ENCODE measurements at regions not wholly inside any gene's neighbourhood (a gene's known extent, or its start where the extent isn't known, plus 50 kb on each side); places are given as distances from the start of the nearest gene placed in this dataset.

DNA sequence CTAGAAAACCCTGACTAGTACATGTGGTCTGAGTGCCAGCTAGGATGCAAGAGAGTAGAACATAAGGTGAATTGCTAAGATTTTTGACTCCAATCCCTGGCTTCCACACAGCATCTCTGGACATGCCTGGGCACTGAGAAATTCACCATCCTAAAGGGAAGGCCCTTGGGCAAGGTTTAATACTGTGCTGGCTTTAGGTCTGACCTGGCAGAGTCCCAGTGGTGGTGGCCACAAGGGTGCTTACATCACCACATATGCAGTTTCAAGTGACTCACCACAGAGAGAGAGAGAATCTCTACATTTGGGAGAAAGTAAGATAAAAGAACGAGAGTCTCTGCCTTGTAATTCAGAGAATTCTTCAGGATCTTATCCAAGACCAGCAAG lies 661.6 kb upstream of the C9orf72 start:
- Histone ChIP-seq H3K27ac (no peak overlapping the region), H3K36me3 (no peaks in the 10 kb centered on the region), H3K27me3 (no peaks in the 10 kb centered on the region), H3K9me3 (no peaks in the 10 kb centered on the region), H3K4me3 (replicated peaks in 1 of 3) (no peak overlapping the region), H3K4me1 (no peaks in the 10 kb centered on the region)
- intact Hi-C loops (cut with DNase I) = no loop called here
- DNase-seq = no peak
- WGBS, 2 donors = 50 to 59% methylated on average over 1 of the region's 1 CpG
- TF ChIP-seq CTCF (IDR thresholded peaks at IDR 0.05) (no peak), POLR2A (IDR thresholded peaks at IDR 0.05) (no peak)

- Histone ChIP-seq H3K27ac (no peak overlapping the region), H3K4me1 (peaks cover 4 to 8% of the 10 kb centered on the region in 2 donors), H3K9me3 (no peaks in the 10 kb centered on the region), H3K27me3 (no peaks in the 10 kb centered on the region), H3K36me3 (no peaks in the 10 kb centered on the region), H3K4me3 (replicated peaks in 1 of 3) (no peak overlapping the region)
- no peak for DNase-seq
- intact Hi-C loops (cut with DNase I) = no loop called here
- 28 to 36% methylated on average over 2 of the region's 2 CpGs for WGBS, 2 donors
- TF ChIP-seq POLR2A (IDR thresholded peaks at IDR 0.05) (no peak), CTCF (IDR thresholded peaks at IDR 0.05) (no peak)
Measured at GRCh38 chr9:28249424-28249823, 676.1 kb upstream of the C9orf72 start.

- Histone ChIP-seq H3K36me3 (no peaks in the 10 kb centered on the region), H3K27me3 (no peaks in the 10 kb centered on the region), H3K9me3 (no peaks in the 10 kb centered on the region), H3K27ac (no peak overlapping the region), H3K4me3 (replicated peaks in 1 of 3) (no peak overlapping the region), H3K4me1 (peaks cover 0 to 3% of the 10 kb centered on the region in 2 donors)
- intact Hi-C loops (cut with DNase I) = no loop called here
- WGBS, 2 donors = 88 to 89% methylated on average over 3 of the region's 3 CpGs
- no peak for DNase-seq
- TF ChIP-seq CTCF (IDR thresholded peaks at IDR 0.05) = no peak
- TF ChIP-seq POLR2A (IDR thresholded peaks at IDR 0.05) = no peak
Measured at GRCh38 chr9:28255174-28255573, 681.9 kb upstream of the C9orf72 start.

DNA sequence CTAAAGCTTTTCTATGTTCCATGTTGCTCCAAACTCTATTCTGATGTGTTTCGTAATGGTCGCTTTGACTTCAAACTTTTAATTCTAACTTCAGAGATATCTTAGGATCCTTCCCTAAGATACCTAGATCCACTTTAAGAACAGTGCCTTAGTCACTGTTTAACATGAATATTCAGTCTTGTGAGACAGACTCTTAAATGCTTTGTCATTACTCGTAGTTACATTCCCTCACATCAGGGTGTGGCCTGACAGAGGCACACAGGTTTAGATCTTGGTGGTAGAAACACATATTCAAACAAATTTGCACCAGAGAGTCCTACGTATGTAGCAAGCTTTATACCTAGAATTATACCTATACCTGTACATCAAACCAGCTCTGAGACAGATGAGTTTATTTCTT lies 687.0 kb upstream of the C9orf72 start:
- TF ChIP-seq POLR2A (IDR thresholded peaks at IDR 0.05) (no peak), CTCF (IDR thresholded peaks at IDR 0.05) (no peak)
- Histone ChIP-seq H3K4me3 (replicated peaks in 1 of 3) (no peak overlapping the region), H3K27me3 (no peaks in the 10 kb centered on the region), H3K36me3 (no peaks in the 10 kb centered on the region), H3K27ac (no peak overlapping the region), H3K4me1 (no peaks in the 10 kb centered on the region), H3K9me3 (no peaks in the 10 kb centered on the region)
- WGBS, 2 donors = 94 to 96% methylated on average over 4 of the region's 4 CpGs
- intact Hi-C loops (cut with DNase I) = no loop called here
- no peak for DNase-seq

GRCh38 chr9:28264368-28264767 lies 691.1 kb upstream of the C9orf72 start:
- H3K4me3 ChIP-seq (replicated peaks in 1 of 3) = no peak overlapping the region
- no peaks in the 10 kb centered on the region for H3K27me3 ChIP-seq
- intact Hi-C loops (cut with DNase I) = no loop called here
- H3K9me3 ChIP-seq = no peaks in the 10 kb centered on the region
- H3K4me1 ChIP-seq = no peaks in the 10 kb centered on the region
- no peak overlapping the region for H3K27ac ChIP-seq
- TF ChIP-seq CTCF (IDR thresholded peaks at IDR 0.05) (no peak), POLR2A (IDR thresholded peaks at IDR 0.05) (no peak)
- DNase-seq = no peak
- H3K36me3 ChIP-seq = no peaks in the 10 kb centered on the region
- 94 to 95% methylated on average over 4 of the region's 4 CpGs for WGBS, 2 donors

Measured in thyroid gland (tissue), 4 donors.